Breast epithelium (tissue), 4 donors: ENCODE measurements at regions not wholly inside any gene's neighbourhood (a gene's known extent, or its start where the extent isn't known, plus 50 kb on each side); places are given as distances from the start of the nearest gene placed in this dataset.

Source experiments
- DNase-seq, 2 donors: peaks; one replicate each; pipeline ENCODE4 v3.0.0-alpha.2; 2019; ENCODE audit warnings: low spot score in 2 of 2
- H3K27ac ChIP-seq, 2 donors: fragments of 200-600 bp; sonication (generic) in 1 of 2; one replicate each; pipeline ENCODE4 v1.5.1; 2016 to 2019; ENCODE audit warnings: mild to moderate bottlenecking in 1 of 2
- H3K27me3 ChIP-seq, 2 donors: fragments of 200-600 bp; sonication (generic) in 1 of 2; one replicate each; pipeline versions ENCODE4 v1.5.1 to v1.6.0; 2017 to 2019; ENCODE audit warnings: control low read depth in 1 of 2, mild to moderate bottlenecking in 1 of 2
- H3K36me3 ChIP-seq: fragments of 200-600 bp; one replicate; pipeline ENCODE4 v1.5.1; 2019
- H3K4me1 ChIP-seq, 2 donors: fragments of 200-600 bp; sonication (generic); one replicate each; pipeline ENCODE4 v1.5.1; 2016 to 2019; ENCODE audit warnings: control low read depth in 1 of 2
- H3K4me3 ChIP-seq, 3 donors: fragments of 200-600 bp; sonication (generic); 1 replicate in 2 of 3; 2 replicates in 1 of 3; pipeline ENCODE4 v1.5.1; 2016 to 2019; ENCODE audit warnings: mild to moderate bottlenecking in 3 of 3, moderate library complexity in 2 of 3
- H3K9me3 ChIP-seq, 2 donors: fragments of 200-600 bp; sonication (generic) in 1 of 2; one replicate each; pipeline ENCODE4 v1.5.1; 2016 to 2019; ENCODE audit warnings: control low read depth in 1 of 2
- CTCF ChIP-seq, 3 donors: fragments of 450-650 bp; IDR thresholded peaks; one replicate each; pipeline ENCODE4 v1.5.1; 2016 to 2017; ENCODE audit warnings: antibody characterized with exemption in 3 of 3, mild to moderate bottlenecking in 3 of 3, moderate library complexity in 3 of 3
- POLR2A ChIP-seq: fragments of 450-650 bp; IDR thresholded peaks from one replicate; pipeline ENCODE4 v1.6.1; 2016; ENCODE audit warnings: antibody characterized with exemption, mild to moderate bottlenecking, moderate library complexity
- POLR2AphosphoS5 ChIP-seq, 3 donors: sonication (generic); formaldehyde crosslinking; IDR thresholded peaks; one replicate each; pipeline ENCODE4 v1.6.1; 2017; ENCODE audit warnings: antibody characterized with exemption in 3 of 3
- intact Hi-C: fragments of 100-400 bp; cut with DNase I; formaldehyde crosslinking; loops from one replicate; pipeline ENCODE4 v1.15.1; 2023; ENCODE audit warnings: low total_unique reads

GRCh38 chr2:167555098-167555720, 666.9 kb downstream of the XIRP2 start:
- intact Hi-C loops: no loop called here
- Histone ChIP-seq H3K4me3 (no peak overlapping the region), H3K4me1 (no peaks in the 10 kb centered on the region), H3K27me3 (no peaks in the 10 kb centered on the region), H3K9me3 (no peaks in the 10 kb centered on the region), H3K27ac (no peak overlapping the region), H3K36me3 (no peaks in the 10 kb centered on the region)
- TF ChIP-seq CTCF (IDR thresholded peaks at IDR 0.05) (no peak), POLR2AphosphoS5 (IDR thresholded peaks at IDR 0.05) (no peak), POLR2A (no peak)
- DNase-seq: no peak

- no peaks in the 10 kb centered on the region for H3K9me3 ChIP-seq
- no peaks in the 10 kb centered on the region for H3K4me1 ChIP-seq
- no peak for TF ChIP-seq CTCF (IDR thresholded peaks at IDR 0.05)
- TF ChIP-seq POLR2A: no peak
- TF ChIP-seq POLR2AphosphoS5 (IDR thresholded peaks at IDR 0.05): no peak
- H3K27me3 ChIP-seq: no peaks in the 10 kb centered on the region
- H3K27ac ChIP-seq: no peak overlapping the region
- no peaks in the 10 kb centered on the region for H3K36me3 ChIP-seq
- H3K4me3 ChIP-seq: no peak overlapping the region
- intact Hi-C loops: no loop called here
- no peak for DNase-seq
Measured at GRCh38 chr2:167553635-167554034, 665.4 kb downstream of the XIRP2 start.

- no peak for DNase-seq
- no peak overlapping the region for H3K27ac ChIP-seq
- H3K4me1 ChIP-seq: no peaks in the 10 kb centered on the region
- no peaks in the 10 kb centered on the region for H3K9me3 ChIP-seq
- intact Hi-C loops: no loop called here
- H3K36me3 ChIP-seq: no peaks in the 10 kb centered on the region
- no peak for TF ChIP-seq CTCF (IDR thresholded peaks at IDR 0.05)
- TF ChIP-seq POLR2AphosphoS5 (IDR thresholded peaks at IDR 0.05): no peak
- no peak for TF ChIP-seq POLR2A
- H3K27me3 ChIP-seq: no peaks in the 10 kb centered on the region
- H3K4me3 ChIP-seq: no peak overlapping the region
Measured at GRCh38 chr2:167551416-167551815, 663.1 kb downstream of the XIRP2 start.

- intact Hi-C loops: no loop called here
- TF ChIP-seq CTCF (IDR thresholded peaks at IDR 0.05) (no peak), POLR2AphosphoS5 (IDR thresholded peaks at IDR 0.05) (no peak), POLR2A (no peak)
- no peak overlapping the region for H3K4me3 ChIP-seq
Measured at GRCh38 chr2:167550448-167550847, 662.2 kb downstream of the XIRP2 start.

GRCh38 chr2:167548396-167548795, 660.1 kb downstream of the XIRP2 start:
- no peaks in the 10 kb centered on the region for H3K4me1 ChIP-seq
- DNase-seq: no peak
- H3K27me3 ChIP-seq: no peaks in the 10 kb centered on the region
- no peak overlapping the region for H3K4me3 ChIP-seq
- no peak for TF ChIP-seq POLR2AphosphoS5 (IDR thresholded peaks at IDR 0.05)
- TF ChIP-seq POLR2A: no peak
- no peak for TF ChIP-seq CTCF (IDR thresholded peaks at IDR 0.05)
- no peaks in the 10 kb centered on the region for H3K9me3 ChIP-seq
- H3K36me3 ChIP-seq: no peaks in the 10 kb centered on the region
- intact Hi-C loops: no loop called here
- H3K27ac ChIP-seq: no peak overlapping the region

More at GRCh38 chr2:167550448-167550847, 662.2 kb downstream of the XIRP2 start:
- no peak for DNase-seq
- Histone ChIP-seq H3K4me1 (no peaks in the 10 kb centered on the region), H3K36me3 (no peaks in the 10 kb centered on the region), H3K27me3 (no peaks in the 10 kb centered on the region), H3K9me3 (no peaks in the 10 kb centered on the region), H3K27ac (no peak overlapping the region)
